Neuronal stem cell (in vitro differentiated cells): ENCODE measurements at regions not wholly inside any gene's neighbourhood (a gene's known extent, or its start where the extent isn't known, plus 50 kb on each side); places are given as distances from the start of the nearest gene placed in this dataset.

Experiments used
- DNase-seq: peaks from one replicate; pipeline ENCODE4 v3.0.0-alpha.2; 2013; ENCODE audit warnings: low spot score
- H2AFZ ChIP-seq: one replicate; pipeline ENCODE4 v1.6.1; 2013; ENCODE audit warnings: mild to moderate bottlenecking, low read length, inconsistent platforms
- H2AK5ac ChIP-seq: 2 replicates; pipeline ENCODE4 v1.6.1; 2013; ENCODE audit warnings: low read depth, mild to moderate bottlenecking, inconsistent platforms, low read length, moderate library complexity, mixed read lengths
- H2BK120ac ChIP-seq: 2 replicates; pipeline ENCODE4 v1.6.1; 2013; ENCODE audit warnings: low read depth, mild to moderate bottlenecking, inconsistent platforms, low read length, moderate library complexity, mixed read lengths
- H2BK12ac ChIP-seq: one replicate; pipeline ENCODE4 v1.6.1; 2013; ENCODE audit warnings: low read length, inconsistent platforms
- H2BK15ac ChIP-seq: 2 replicates; pipeline ENCODE4 v1.6.1; 2013; ENCODE audit warnings: mild to moderate bottlenecking, low read length, inconsistent platforms, mixed read lengths
- H2BK5ac ChIP-seq: one replicate; pipeline ENCODE4 v1.6.1; 2013; ENCODE audit warnings: inconsistent platforms, mild to moderate bottlenecking, low read length, moderate library complexity
- H3K14ac ChIP-seq: one replicate; pipeline ENCODE4 v1.6.1; 2013; ENCODE audit warnings: low read length, inconsistent platforms
- H3K18ac ChIP-seq: 2 replicates; pipeline ENCODE4 v1.6.1; 2013; ENCODE audit warnings: low read length, inconsistent platforms
- H3K23ac ChIP-seq: 2 replicates; pipeline ENCODE4 v1.6.1; 2013; ENCODE audit warnings: low read depth, mild to moderate bottlenecking, mixed read lengths, low read length, inconsistent platforms; ENCODE audit not compliant: poor library complexity
- H3K27ac ChIP-seq: replicated peaks from 3 replicates; pipeline ENCODE4 v1.5.1; 2013; ENCODE audit warnings: low read length, inconsistent platforms
- H3K27me3 ChIP-seq, 3 experiments: 2 replicates each; pipeline ENCODE4 v1.6.1; 2013; ENCODE audit warnings: low read length in 3 of 3, mild to moderate bottlenecking in 2 of 3, inconsistent platforms in 1 of 3, low read depth in 1 of 3, mixed read lengths in 1 of 3, moderate library complexity in 1 of 3; ENCODE audit not compliant: control insufficient read depth in 3 of 3, insufficient read depth in 3 of 3
- H3K36me3 ChIP-seq, 2 donors: replicated peaks in 1 of 2; 2 replicates each; pipeline ENCODE4 v1.6.1; 2013; ENCODE audit warnings: low read length in 2 of 2; ENCODE audit not compliant: control insufficient read depth in 2 of 2, insufficient read depth in 2 of 2
- H3K4ac ChIP-seq: 2 replicates; pipeline ENCODE4 v1.6.1; 2013; ENCODE audit warnings: inconsistent platforms, mild to moderate bottlenecking, low read length, moderate library complexity
- H3K4me1 ChIP-seq, 2 donors: 1 replicate in 1 of 2; 2 replicates in 1 of 2; pipeline ENCODE4 v1.6.1; 2013; ENCODE audit warnings: low read length in 2 of 2, low read depth in 1 of 2; ENCODE audit not compliant: control insufficient read depth in 2 of 2, insufficient read depth in 1 of 2
- H3K4me2 ChIP-seq: one replicate; pipeline ENCODE4 v1.6.1; 2013; ENCODE audit warnings: mild to moderate bottlenecking, low read length, inconsistent platforms; ENCODE audit not compliant: insufficient read depth, poor library complexity, severe bottlenecking
- H3K4me3 ChIP-seq, 2 donors: 2 replicates each; pipeline ENCODE4 v1.5.1; 2013; ENCODE audit warnings: low read length in 2 of 2, mild to moderate bottlenecking in 2 of 2, inconsistent platforms in 1 of 2, moderate library complexity in 1 of 2
- H3K79me1 ChIP-seq: one replicate; pipeline ENCODE4 v1.6.1; 2013; ENCODE audit warnings: low read depth, mild to moderate bottlenecking, inconsistent platforms, low read length, moderate library complexity
- H3K9ac ChIP-seq: one replicate; pipeline ENCODE4 v1.6.1; 2013; ENCODE audit warnings: mild to moderate bottlenecking, low read depth, low read length, inconsistent platforms; ENCODE audit not compliant: poor library complexity
- H3K9me3 ChIP-seq, 2 donors: replicated peaks in 1 of 2; 2 replicates each; pipeline versions ENCODE3 to v1.6.1; 2013; ENCODE audit warnings: low read length in 2 of 2, mild to moderate bottlenecking in 2 of 2, inconsistent platforms in 1 of 2, low read depth in 1 of 2, mixed read lengths in 1 of 2, moderate library complexity in 1 of 2; ENCODE audit not compliant: control insufficient read depth in 2 of 2, insufficient read depth in 1 of 2
- H4K8ac ChIP-seq: one replicate; pipeline ENCODE4 v1.6.1; 2013; ENCODE audit warnings: low read depth, mild to moderate bottlenecking, inconsistent platforms, low read length, moderate library complexity
- H4K91ac ChIP-seq: one replicate; pipeline ENCODE4 v1.6.1; 2013; ENCODE audit warnings: low read length, low read depth, mild to moderate bottlenecking, inconsistent platforms; ENCODE audit not compliant: poor library complexity
- WGBS, 2 donors: extraction: QIAGEN DNeasy Blood & Tissue Kit; methylation state at CpG; one replicate each; pipeline ENCODE4 v1.1.7; 2013; ENCODE audit warnings: missing lambda C conversion rate in 2 of 2, mixed read lengths in 1 of 2; ENCODE audit not compliant: insufficient read length in 2 of 2, insufficient replicate concordance in 1 of 2; ENCODE audit errors: extremely low coverage in 2 of 2; 5-methylcytosine and 5-hydroxymethylcytosine counted together

GRCh38 chr4:110799211-110799610 lies 176.3 kb upstream of the PITX2 start:
- no peaks in the 10 kb centered on the region for H3K27me3 ChIP-seq
- no peak overlapping the region for H3K18ac ChIP-seq
- no peak overlapping the region for H2AK5ac ChIP-seq
- no peak overlapping the region for H3K9ac ChIP-seq
- H4K91ac ChIP-seq, result no peak overlapping the region
- H3K9me3 ChIP-seq, result no peaks in the 10 kb centered on the region
- no peak overlapping the region for H3K4ac ChIP-seq
- WGBS, 2 donors, result no CpG with 5 or more reads among the region's 3 CpGs
- H3K4me2 ChIP-seq, result no peak overlapping the region
- no peak overlapping the region for H3K14ac ChIP-seq
- H3K4me3 ChIP-seq, result no peak overlapping the region
- DNase-seq, result no peak
- H2BK5ac ChIP-seq, result no peak overlapping the region
- H3K23ac ChIP-seq, result no peak overlapping the region
- no peaks in the 10 kb centered on the region for H3K79me1 ChIP-seq
- no peak overlapping the region for H2AFZ ChIP-seq
- no peak overlapping the region for H3K27ac ChIP-seq
- H2BK15ac ChIP-seq, result no peak overlapping the region
- no peaks in the 10 kb centered on the region for H3K36me3 ChIP-seq
- peaks cover 0 to under 1% of the 10 kb centered on the region in 2 donors for H3K4me1 ChIP-seq
- no peak overlapping the region for H4K8ac ChIP-seq
- no peak overlapping the region for H2BK12ac ChIP-seq
- H2BK120ac ChIP-seq, result no peak overlapping the region

- no peak overlapping the region for H2BK12ac ChIP-seq
- H4K8ac ChIP-seq, result no peak overlapping the region
- no peak overlapping the region for H3K9ac ChIP-seq
- no peak overlapping the region for H2BK5ac ChIP-seq
- H3K4me2 ChIP-seq, result no peak overlapping the region
- H3K9me3 ChIP-seq, result no peaks in the 10 kb centered on the region
- no peak overlapping the region for H2BK15ac ChIP-seq
- H3K79me1 ChIP-seq, result no peaks in the 10 kb centered on the region
- no peak overlapping the region for H3K4me3 ChIP-seq
- no peak overlapping the region for H4K91ac ChIP-seq
- no peak for DNase-seq
- no peak overlapping the region for H2AFZ ChIP-seq
- H2AK5ac ChIP-seq, result no peak overlapping the region
- no peak overlapping the region for H3K14ac ChIP-seq
- no peak overlapping the region for H3K23ac ChIP-seq
- H3K4me1 ChIP-seq, result no peaks in the 10 kb centered on the region
- H3K4ac ChIP-seq, result no peak overlapping the region
- no peak overlapping the region for H3K27ac ChIP-seq
- no peaks in the 10 kb centered on the region for H3K36me3 ChIP-seq
- H3K18ac ChIP-seq, result no peak overlapping the region
- no peak overlapping the region for H2BK120ac ChIP-seq
- H3K27me3 ChIP-seq, result no peaks in the 10 kb centered on the region
Observed at GRCh38 chr4:110801591-110801990, 178.7 kb upstream of the PITX2 start.

- Histone ChIP-seq H4K8ac (no peak overlapping the region), H3K23ac (no peak overlapping the region), H2BK12ac (no peak overlapping the region), H3K14ac (no peak overlapping the region), H2BK5ac (no peak overlapping the region), H3K27ac (no peak overlapping the region), H3K9ac (no peak overlapping the region), H3K4me1 (no peaks in the 10 kb centered on the region), H3K27me3 (no peaks in the 10 kb centered on the region), H2AFZ (no peak overlapping the region), H2BK120ac (no peak overlapping the region), H4K91ac (no peak overlapping the region), H3K4ac (no peak overlapping the region), H3K36me3 (no peaks in the 10 kb centered on the region), H3K9me3 (no peaks in the 10 kb centered on the region), H2AK5ac (no peak overlapping the region), H3K79me1 (no peaks in the 10 kb centered on the region), H2BK15ac (no peak overlapping the region), H3K18ac (no peak overlapping the region), H3K4me3 (no peak overlapping the region), H3K4me2 (no peak overlapping the region)
- DNase-seq, result no peak
- no CpG with 5 or more reads among the region's 6 CpGs for WGBS, 2 donors
Observed at GRCh38 chr4:110808351-110808878, 185.5 kb upstream of the PITX2 start.

GRCh38 chr4:110815950-110816349 lies 193.1 kb upstream of the PITX2 start:
- Histone ChIP-seq H2BK120ac (no peak overlapping the region), H3K27me3 (no peaks in the 10 kb centered on the region), H3K18ac (no peak overlapping the region), H3K4me1 (no peaks in the 10 kb centered on the region), H3K79me1 (no peaks in the 10 kb centered on the region), H4K8ac (no peak overlapping the region), H3K27ac (no peak overlapping the region), H2AK5ac (no peak overlapping the region), H2BK5ac (no peak overlapping the region), H3K9me3 (no peaks in the 10 kb centered on the region), H3K4me2 (no peak overlapping the region), H3K23ac (no peak overlapping the region), H3K36me3 (no peaks in the 10 kb centered on the region), H2AFZ (no peak overlapping the region), H4K91ac (no peak overlapping the region), H2BK12ac (no peak overlapping the region), H3K9ac (no peak overlapping the region), H2BK15ac (no peak overlapping the region), H3K4ac (no peak overlapping the region), H3K14ac (no peak overlapping the region), H3K4me3 (no peak overlapping the region)
- WGBS, 2 donors, result no CpG with 5 or more reads among the region's 4 CpGs
- DNase-seq, result no peak
